ENCODE measurements at regions not wholly inside any gene's neighbourhood (a gene's known extent, or its start where the extent isn't known, plus 50 kb on each side); places are given as distances from the start of the nearest gene placed in this dataset.

GRCh38 chr6:41470029-41470330 is 76.2 kb upstream of the FOXP4 start:
- no peaks in the 10 kb centered on the region for H3K9me1 ChIP-seq (replicated peaks; ENCODE audit: control insufficient read depth, extremely low read depth, insufficient read depth, low read length)
- no peak overlapping the region for H2AFZ ChIP-seq (ENCODE audit: low read depth, low read length)
- intact Hi-C loops (cut with micrococcal nuclease) (no loop called here), dilution Hi-C loops (cut with MboI; ENCODE audit: extremely low pct_ligation_motif_present, low sequenced_read_pairs) (no loop called here)
- H3K4me2 ChIP-seq (ENCODE audit: insufficient read depth, low read length), result no peak overlapping the region
- BruUV-seq (replicated peaks), result no TSS peak
- H4K20me1 ChIP-seq (replicated peaks; ENCODE audit: control insufficient read depth, extremely low read depth, insufficient read depth, low read length), result no peaks in the 10 kb centered on the region
- no peak overlapping the region for H3K9ac ChIP-seq (replicated peaks; ENCODE audit: extremely low read depth, insufficient read depth, low read length)
- H3K27ac ChIP-seq (ENCODE audit: insufficient read depth, low read depth, low read length), result no peak overlapping the region
- H3K27me3 ChIP-seq (ENCODE audit: control insufficient read depth in 2 of 2, insufficient read depth in 2 of 2, low read length in 2 of 2), result peaks cover 33 to 40% of the 10 kb centered on the region in 2 experiments
- FAIRE-seq, result no peak
- H3K36me3 ChIP-seq (ENCODE audit: control insufficient read depth in 2 of 2, extremely low read depth in 1 of 2, insufficient read depth in 2 of 2, low read length in 2 of 2), result no peaks in the 10 kb centered on the region
- no peaks in the 10 kb centered on the region for H3K4me1 ChIP-seq (ENCODE audit: control insufficient read depth, extremely low read depth, insufficient read depth, low read length)
- no peaks in the 10 kb centered on the region for H3K9me3 ChIP-seq (replicated peaks; ENCODE audit: control insufficient read depth, insufficient read depth, low read length)
- CTCF ChIA-PET, result interaction anchor here (1.0 to 1.8 kb wide), 5 partner anchors 46 to 213 kb away, joined by 3 to 5 read pairs (median 4); no protein-coding TSS in a partner anchor
- no peak for DNase-seq (ENCODE audit: low read depth, low spot score)
- no peak overlapping the region for H3K4me3 ChIP-seq (replicated peaks in 1 of 3; ENCODE audit: insufficient read depth in 1 of 3, low read depth in 1 of 3, low read length in 3 of 3)
- POLR2A ChIA-PET, result no interaction called here
- no peaks in the 10 kb centered on the region for H3K79me2 ChIP-seq (ENCODE audit: control insufficient read depth, insufficient read depth, low read length)
- TF ChIP-seq CTCF (IDR thresholded peaks at IDR 0.05; ENCODE audit: extremely low read depth in 1 of 2, insufficient read depth in 1 of 2, low read depth in 1 of 2, low read length in 2 of 2), result no peak
- no peak for TF ChIP-seq POLR2A (IDR thresholded peaks at IDR 0.05; ENCODE audit: low read depth, low read length)
- TF ChIP-seq FOS (IDR thresholded peaks at IDR 0.05; ENCODE audit: borderline replicate concordance, insufficient read depth, low read length), result no peak
- no peak for TF ChIP-seq GATA2 (IDR thresholded peaks at IDR 0.05; ENCODE audit: insufficient read depth, insufficient read length, low read depth, low read length)
- TF ChIP-seq EZH2 (IDR thresholded peaks at IDR 0.05; ENCODE audit: borderline replicate concordance, low read depth, low read length, severe bottlenecking), result no peak
- TF ChIP-seq MYC (IDR thresholded peaks at IDR 0.05; ENCODE audit: low read depth, low read length), result no peak
- no peak for TF ChIP-seq POLR2AphosphoS5 (IDR thresholded peaks at IDR 0.05; ENCODE audit: insufficient read depth, low read depth, low read length)
- TF ChIP-seq MAX (IDR thresholded peaks at IDR 0.05; ENCODE audit: insufficient read depth, insufficient read length), result no peak
- no peak for TF ChIP-seq JUN (IDR thresholded peaks at IDR 0.05; ENCODE audit: borderline replicate concordance, insufficient read depth, insufficient read length, low read depth)
